ENCODE measurements at regions not wholly inside any gene's neighbourhood (a gene's known extent, or its start where the extent isn't known, plus 50 kb on each side); places are given as distances from the start of the nearest gene placed in this dataset.

GRCh38 chr4:28518561-28519165 lies 1658.0 kb downstream of the STIM2 start:
- H3K4me3 ChIP-seq (ENCODE audit: low read depth, low read length), result no peak overlapping the region
- TF ChIP-seq CTCF (IDR thresholded peaks at IDR 0.05; ENCODE audit: borderline replicate concordance, insufficient read depth, low read depth, low read length), result no peak

DNA sequence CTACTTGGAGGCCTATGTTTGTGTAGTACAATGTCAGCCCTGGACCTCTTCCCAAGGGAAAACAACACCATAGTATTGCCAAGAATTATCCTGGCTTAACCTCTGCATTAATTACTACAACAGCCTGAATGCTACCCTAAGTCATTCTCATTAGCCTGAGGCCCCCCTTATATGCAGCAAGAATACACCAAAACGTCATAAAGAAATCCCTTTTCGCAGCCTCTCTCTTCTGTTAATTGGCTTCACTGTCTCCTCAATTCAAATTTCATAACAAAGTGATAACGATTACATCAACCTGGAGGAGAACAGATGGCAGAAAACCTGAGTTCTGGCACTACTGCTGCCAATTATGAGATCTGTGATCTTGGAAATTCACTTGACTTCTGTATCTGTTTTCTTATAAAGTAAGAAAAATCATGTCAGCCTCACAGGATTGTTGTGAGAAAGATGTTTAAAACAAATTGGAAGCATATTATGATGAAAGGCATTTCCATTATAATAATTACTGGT lies 1663.1 kb downstream of the STIM2 start:
- H3K4me3 ChIP-seq (ENCODE audit: low read depth, low read length), result no peak overlapping the region
- no peak for TF ChIP-seq CTCF (IDR thresholded peaks at IDR 0.05; ENCODE audit: borderline replicate concordance, insufficient read depth, low read depth, low read length)

DNA sequence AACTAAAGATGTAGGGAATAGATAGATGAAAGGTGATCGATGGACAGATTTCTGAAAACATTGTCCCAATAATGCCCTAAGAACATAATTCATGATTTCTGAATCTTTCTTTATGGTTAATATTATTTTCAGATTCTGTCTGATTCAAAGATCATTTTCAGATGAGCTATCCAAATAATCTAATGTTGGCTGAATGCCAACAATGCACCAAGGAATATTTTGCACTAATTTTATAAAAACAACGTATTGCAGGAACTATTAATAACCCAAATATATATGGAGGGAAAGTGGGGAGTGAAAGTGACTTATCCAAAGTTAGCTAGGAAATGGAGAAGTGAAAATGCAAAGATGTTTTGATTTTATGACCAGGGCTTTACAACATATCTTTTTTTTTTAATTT lies 1675.5 kb downstream of the STIM2 start:
- no peak for TF ChIP-seq CTCF (IDR thresholded peaks at IDR 0.05; ENCODE audit: borderline replicate concordance, insufficient read depth, low read depth, low read length)
- no peak overlapping the region for H3K4me3 ChIP-seq (ENCODE audit: low read depth, low read length)

- no peak overlapping the region for H3K4me3 ChIP-seq (ENCODE audit: low read depth, low read length)
- no peak for TF ChIP-seq CTCF (IDR thresholded peaks at IDR 0.05; ENCODE audit: borderline replicate concordance, insufficient read depth, low read depth, low read length)
Observed at GRCh38 chr4:28545986-28546385, 1685.3 kb downstream of the STIM2 start.

DNA sequence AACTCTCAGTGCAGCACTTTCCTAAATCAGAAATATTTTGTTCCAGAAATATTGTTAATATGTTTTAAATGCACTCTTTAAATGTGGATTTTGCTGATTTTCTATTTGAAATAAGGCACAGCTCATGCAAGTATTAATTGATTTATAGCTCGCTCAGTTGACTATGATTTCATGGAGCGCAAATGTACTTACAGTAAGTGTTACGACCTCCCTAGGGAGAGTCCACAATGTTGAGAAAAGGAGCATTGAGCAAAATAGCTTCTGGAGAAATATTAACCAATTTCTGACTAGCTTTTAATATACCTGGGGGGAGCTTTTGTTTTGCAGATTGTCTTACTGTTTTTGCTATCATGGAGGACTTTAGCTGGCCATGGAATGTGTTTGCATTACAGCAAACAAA lies 1687.5 kb downstream of the STIM2 start:
- TF ChIP-seq CTCF (IDR thresholded peaks at IDR 0.05; ENCODE audit: borderline replicate concordance, insufficient read depth, low read depth, low read length), result no peak
- H3K4me3 ChIP-seq (ENCODE audit: low read depth, low read length), result no peak overlapping the region

GRCh38 chr4:28548594-28548993 lies 1688.0 kb downstream of the STIM2 start:
- no peak for TF ChIP-seq CTCF (IDR thresholded peaks at IDR 0.05; ENCODE audit: borderline replicate concordance, insufficient read depth, low read depth, low read length)

DNA sequence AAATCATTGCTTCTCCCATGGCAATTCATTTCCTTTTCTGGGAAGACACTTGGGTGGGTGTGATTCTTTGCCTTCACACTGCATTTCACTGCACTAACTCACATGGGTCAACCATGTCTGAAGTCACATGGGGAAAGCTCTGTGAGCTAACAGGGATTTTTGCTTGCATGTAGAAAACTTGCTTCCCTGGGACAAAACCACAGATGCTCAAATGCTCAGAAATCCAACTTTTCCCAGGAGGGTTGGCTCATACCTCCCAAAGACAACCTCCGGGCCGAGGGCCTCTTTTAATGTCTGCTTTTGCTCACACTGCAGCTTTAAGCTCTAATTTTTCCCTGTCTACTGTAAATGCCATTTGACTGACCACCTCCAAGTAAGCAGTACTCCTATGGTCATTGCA lies 1695.2 kb downstream of the STIM2 start:
- H3K4me3 ChIP-seq (ENCODE audit: low read depth, low read length), result no peak overlapping the region
- no peak for TF ChIP-seq CTCF (IDR thresholded peaks at IDR 0.05; ENCODE audit: borderline replicate concordance, insufficient read depth, low read depth, low read length)

More at GRCh38 chr4:28548594-28548993, 1688.0 kb downstream of the STIM2 start:
- H3K4me3 ChIP-seq (ENCODE audit: low read depth, low read length), result no peak overlapping the region
